ENCODE measurements at regions not wholly inside any gene's neighbourhood (a gene's known extent, or its start where the extent isn't known, plus 50 kb on each side); places are given as distances from the start of the nearest gene placed in this dataset.

GRCh38 chr12:17550011-17550410 lies 540.0 kb downstream of the RERGL start:
- intact Hi-C loops (cut with micrococcal nuclease) = no loop called here

- intact Hi-C loops (cut with micrococcal nuclease) = no loop called here
Observed at GRCh38 chr12:17540921-17541320, 549.1 kb downstream of the RERGL start.

GRCh38 chr12:17528394-17528793 lies 561.6 kb downstream of the RERGL start:
- intact Hi-C loops (cut with micrococcal nuclease) = no loop called here

GRCh38 chr12:17527021-17527420 lies 563.0 kb downstream of the RERGL start:
- intact Hi-C loops (cut with micrococcal nuclease) = no loop called here

- intact Hi-C loops (cut with micrococcal nuclease) = no loop called here
Observed at GRCh38 chr12:17511369-17511768, 578.6 kb downstream of the RERGL start.

- intact Hi-C loops (cut with micrococcal nuclease) = no loop called here
Observed at GRCh38 chr12:17507336-17507735, 582.7 kb downstream of the RERGL start.

GRCh38 chr12:17503742-17504141 lies 586.3 kb downstream of the RERGL start:
- intact Hi-C loops (cut with micrococcal nuclease) = no loop called here

- intact Hi-C loops (cut with micrococcal nuclease) = no loop called here
Observed at GRCh38 chr12:17489452-17489851, 600.5 kb downstream of the RERGL start.

GRCh38 chr12:17478908-17479673 lies 610.9 kb downstream of the RERGL start:
- intact Hi-C loops (cut with micrococcal nuclease) = no loop called here

GRCh38 chr12:17470460-17470859 lies 619.5 kb downstream of the RERGL start:
- intact Hi-C loops (cut with micrococcal nuclease) = no loop called here

- intact Hi-C loops (cut with micrococcal nuclease) = no loop called here
Observed at GRCh38 chr12:17459214-17459613, 630.8 kb downstream of the RERGL start.

GRCh38 chr12:17456486-17456885 lies 633.5 kb downstream of the RERGL start:
- intact Hi-C loops (cut with micrococcal nuclease) = no loop called here

- intact Hi-C loops (cut with micrococcal nuclease) = no loop called here
Observed at GRCh38 chr12:17438141-17438540, 651.9 kb downstream of the RERGL start.

GRCh38 chr12:17416748-17417147 lies 673.2 kb downstream of the RERGL start:
- intact Hi-C loops (cut with micrococcal nuclease) = no loop called here

GRCh38 chr12:17414596-17414995 lies 675.4 kb downstream of the RERGL start:
- intact Hi-C loops (cut with micrococcal nuclease) = no loop called here

- intact Hi-C loops (cut with micrococcal nuclease) = no loop called here
Observed at GRCh38 chr12:17411662-17412061, 678.3 kb downstream of the RERGL start.

GRCh38 chr12:17388679-17389078 lies 701.3 kb downstream of the RERGL start:
- intact Hi-C loops (cut with micrococcal nuclease) = no loop called here

- intact Hi-C loops (cut with micrococcal nuclease) = no loop called here
Observed at GRCh38 chr12:17383321-17383720, 706.7 kb downstream of the RERGL start.

GRCh38 chr12:17381211-17381610 lies 708.8 kb downstream of the RERGL start:
- intact Hi-C loops (cut with micrococcal nuclease) = no loop called here

GRCh38 chr12:17372508-17372907 lies 717.5 kb downstream of the RERGL start:
- intact Hi-C loops (cut with micrococcal nuclease) = no loop called here

- intact Hi-C loops (cut with micrococcal nuclease) = no loop called here
Observed at GRCh38 chr12:17371491-17372215, 718.3 kb downstream of the RERGL start.

GRCh38 chr12:17370621-17371020 lies 719.4 kb downstream of the RERGL start:
- intact Hi-C loops (cut with micrococcal nuclease) = no loop called here

- intact Hi-C loops (cut with micrococcal nuclease) = no loop called here
Observed at GRCh38 chr12:17369556-17369955, 720.4 kb downstream of the RERGL start.

Data from T-helper 1 cell treated with Interleukin-12 subunit alpha and Interleukin-12 subunit beta and Interleukin-4 antibody, amounts not matched to agents 30 ng/mL and 1 ng/mL, for 36 hours (primary cell).